Fibroblast of gingiva (primary cell): ENCODE measurements at regions not wholly inside any gene's neighbourhood (a gene's known extent, or its start where the extent isn't known, plus 50 kb on each side); places are given as distances from the start of the nearest gene placed in this dataset.

ENCODE experiments used
- DNase-seq: peaks from one replicate; pipeline ENCODE4 v3.0.0-alpha.2; 2011; ENCODE audit warnings: low read depth

- no peak for DNase-seq
Measured at GRCh38 chr5:60335913-60336312, 364.1 kb downstream of the DEPDC1B start.

GRCh38 chr5:60334281-60334713 lies 365.7 kb downstream of the DEPDC1B start:
- peak; percentile 40 for DNase-seq

- DNase-seq: no peak
Measured at GRCh38 chr5:60333005-60333571, 366.9 kb downstream of the DEPDC1B start.

GRCh38 chr5:60332244-60333004 lies 367.5 kb downstream of the DEPDC1B start:
- DNase-seq: no peak

GRCh38 chr5:60330236-60330635 lies 369.7 kb downstream of the DEPDC1B start:
- DNase-seq: no peak

GRCh38 chr5:60325870-60326269 lies 374.1 kb downstream of the DEPDC1B start:
- no peak for DNase-seq

GRCh38 chr5:60323596-60323995 lies 376.4 kb downstream of the DEPDC1B start:
- DNase-seq: no peak

GRCh38 chr5:60312098-60312497 lies 387.9 kb downstream of the DEPDC1B start:
- no peak for DNase-seq

GRCh38 chr5:60299944-60300343 lies 400.0 kb downstream of the DEPDC1B start:
- DNase-seq: no peak

- no peak for DNase-seq
Measured at GRCh38 chr5:60297658-60298057, 402.3 kb downstream of the DEPDC1B start.

- peak; percentile 4 for DNase-seq
Measured at GRCh38 chr5:60295423-60295822, 401.9 kb upstream of the PDE4D start.

- no peak for DNase-seq
Measured at GRCh38 chr5:60293518-60293917, 400.0 kb upstream of the PDE4D start.

GRCh38 chr5:60287174-60287771 lies 393.7 kb upstream of the PDE4D start:
- DNase-seq: peak; percentile 10

GRCh38 chr5:60285910-60286309 lies 392.4 kb upstream of the PDE4D start:
- no peak for DNase-seq

- DNase-seq: no peak
Measured at GRCh38 chr5:60280943-60281342, 387.4 kb upstream of the PDE4D start.

GRCh38 chr5:60277941-60278340 lies 384.4 kb upstream of the PDE4D start:
- DNase-seq: no peak

GRCh38 chr5:60274747-60275146 lies 381.2 kb upstream of the PDE4D start:
- DNase-seq: no peak

GRCh38 chr5:60271517-60271916 lies 378.0 kb upstream of the PDE4D start:
- no peak for DNase-seq

- no peak for DNase-seq
Measured at GRCh38 chr5:60267907-60268306, 374.4 kb upstream of the PDE4D start.

- no peak for DNase-seq
Measured at GRCh38 chr5:60263346-60263745, 369.8 kb upstream of the PDE4D start.

- DNase-seq: no peak
Measured at GRCh38 chr5:60262576-60263295, 369.2 kb upstream of the PDE4D start.

GRCh38 chr5:60261732-60262131 lies 368.2 kb upstream of the PDE4D start:
- DNase-seq: no peak

- DNase-seq: no peak
Measured at GRCh38 chr5:60260658-60261057, 367.1 kb upstream of the PDE4D start.
